ENCODE measurements at regions not wholly inside any gene's neighbourhood (a gene's known extent, or its start where the extent isn't known, plus 50 kb on each side); places are given as distances from the start of the nearest gene placed in this dataset.

- TF ChIP-seq CTCF (IDR thresholded peaks at IDR 0.05; ENCODE audit: low read length) (no peak), EZH2 (optimal IDR thresholded peaks at IDR 0.05; ENCODE audit: low read depth, low read length) (no peak), EZH2phosphoT487 (IDR thresholded peaks at IDR 0.05; ENCODE audit: low read length) (no peak)
Observed at GRCh38 chr7:10476642-10477041, 497.0 kb upstream of the PHF14 start.

All from MM.1S (cell line).